ENCODE measurements at regions not wholly inside any gene's neighbourhood (a gene's known extent, or its start where the extent isn't known, plus 50 kb on each side); places are given as distances from the start of the nearest gene placed in this dataset.

GRCh38 chr6:169142538-169142844 lies 111.2 kb downstream of the THBS2 start:
- TF ChIP-seq EZH2 (IDR thresholded peaks at IDR 0.05) (no peak), EZH2phosphoT487 (IDR thresholded peaks at IDR 0.05) (no peak)
